Esophagus squamous epithelium (tissue), 5 donors: ENCODE measurements at regions not wholly inside any gene's neighbourhood (a gene's known extent, or its start where the extent isn't known, plus 50 kb on each side); places are given as distances from the start of the nearest gene placed in this dataset.

Experiments
- DNase-seq: peaks from one replicate; lab custom pipeline; 2025; lab: John Stamatoyannopoulos, UW
- H3K27ac ChIP-seq, 4 donors: fragments of 200-600 bp; sonication (generic); one replicate each; pipeline ENCODE4 v1.5.1; 2016 to 2019; ENCODE audit warnings: mild to moderate bottlenecking in 1 of 4
- H3K27me3 ChIP-seq, 4 donors: fragments of 200-600 bp; sonication (generic); 1 replicate in 3 of 4; 2 replicates in 1 of 4; pipeline versions ENCODE4 v1.5.1 to v1.6.0; 2017 to 2021; ENCODE audit warnings: antibody characterized with exemption in 1 of 4
- H3K36me3 ChIP-seq, 3 donors: fragments of 200-600 bp; sonication (generic); one replicate each; pipeline ENCODE4 v1.5.1; 2016 to 2019
- H3K4me1 ChIP-seq, 3 donors: fragments of 200-600 bp; sonication (generic); one replicate each; pipeline ENCODE4 v1.5.1; 2017 to 2019
- H3K4me3 ChIP-seq, 4 donors: fragments of 200-600 bp; sonication (generic); 1 replicate in 3 of 4; 2 replicates in 1 of 4; pipeline ENCODE4 v1.5.1; 2016 to 2019; ENCODE audit warnings: mild to moderate bottlenecking in 2 of 4, moderate library complexity in 1 of 4
- H3K9me3 ChIP-seq, 3 donors: fragments of 200-600 bp; sonication (generic); one replicate each; pipeline ENCODE4 v1.5.1; 2016 to 2019
- CTCF ChIP-seq, 6 experiments: fragments of 450-650 bp in 4 of 6; fragments of 200-600 bp in 2 of 6; sonication (generic) in 2 of 6; IDR thresholded peaks; one replicate each; pipeline ENCODE4 v1.5.1; 2016 to 2019; ENCODE audit warnings: antibody characterized with exemption in 6 of 6, mild to moderate bottlenecking in 4 of 6, moderate library complexity in 4 of 6
- POLR2A ChIP-seq, 4 donors: fragments of 450-650 bp; IDR thresholded peaks; one replicate each; pipeline ENCODE4 v1.6.1; 2017; ENCODE audit warnings: antibody characterized with exemption in 4 of 4, mild to moderate bottlenecking in 4 of 4, moderate library complexity in 3 of 4
- WGBS, 2 donors: methylation state at CpG; one replicate each; pipeline ENCODE4 v1.1.5; 2018; 5-methylcytosine and 5-hydroxymethylcytosine counted together
- intact Hi-C: fragments of 100-400 bp; cut with DNase I; formaldehyde crosslinking; loops from one replicate; pipeline ENCODE4 v1.15.0; 2022
- donor health status: DM: yes; HTN: yes; CAD: no.

- Histone ChIP-seq H3K4me3 (peak overlapping the region in 1 of 4 donors; percentile 22), H3K9me3 (no peaks in the 10 kb centered on the region), H3K27me3 (no peaks in the 10 kb centered on the region), H3K36me3 (no peaks in the 10 kb centered on the region), H3K27ac (peak overlapping the region in 2 of 4 donors; percentile 18 to 30), H3K4me1 (peaks cover 0 to 27% (median 0%) of the 10 kb centered on the region in 3 donors)
- intact Hi-C loops, result loop anchor here (5.0 kb wide), 1 partner anchor 671 kb away; no protein-coding TSS in a partner anchor
- WGBS, 2 donors, result 15 to 20% methylated on average over 7 to 9 of the region's 9 CpGs
- DNase-seq, result no peak
- peak in 5 of 6 experiments; percentile 47 to 84 (median 60) for TF ChIP-seq CTCF (IDR thresholded peaks at IDR 0.05)
- no peak for TF ChIP-seq POLR2A (IDR thresholded peaks at IDR 0.05)
Observed at GRCh38 chr2:207473049-207473930, 56.5 kb upstream of the CREB1 start.

- WGBS, 2 donors, result 75 to 88% methylated on average over 5 of the region's 5 CpGs
- H3K27ac ChIP-seq, result no peak overlapping the region
- intact Hi-C loops, result loop anchor here (2.0 to 5.0 kb wide), 2 partner anchors 493 to 672 kb away; no protein-coding TSS in a partner anchor
Observed at GRCh38 chr2:207473931-207474235, 55.9 kb upstream of the CREB1 start.

GRCh38 chr2:207474863-207475485 is 54.8 kb upstream of the CREB1 start:
- no peak for TF ChIP-seq POLR2A (IDR thresholded peaks at IDR 0.05)
- peak; percentile 65 to 88 (median 78) for TF ChIP-seq CTCF (IDR thresholded peaks at IDR 0.05)
- H3K4me3 ChIP-seq, result peak overlapping the region in 2 of 4 donors; percentile 0 to 12
- DNase-seq, result no peak
- intact Hi-C loops, result loop anchor here (2.0 to 5.0 kb wide), 3 partner anchors 494 to 783 kb away; no protein-coding TSS in a partner anchor
- 12 to 13% methylated on average over 13 of the region's 13 CpGs for WGBS, 2 donors
- H3K4me1 ChIP-seq, result peaks cover 0 to 27% (median 0%) of the 10 kb centered on the region in 3 donors
- no peak overlapping the region for H3K27ac ChIP-seq
- H3K27me3 ChIP-seq, result no peaks in the 10 kb centered on the region
- H3K36me3 ChIP-seq, result no peaks in the 10 kb centered on the region
- H3K9me3 ChIP-seq, result no peaks in the 10 kb centered on the region

More at GRCh38 chr2:207473931-207474235, 55.9 kb upstream of the CREB1 start:
- no peak for DNase-seq
- Histone ChIP-seq H3K4me3 (no peak overlapping the region), H3K4me1 (peaks cover 0 to 27% (median 0%) of the 10 kb centered on the region in 3 donors), H3K36me3 (no peaks in the 10 kb centered on the region), H3K9me3 (no peaks in the 10 kb centered on the region), H3K27me3 (no peaks in the 10 kb centered on the region)
- TF ChIP-seq POLR2A (IDR thresholded peaks at IDR 0.05) (no peak), CTCF (IDR thresholded peaks at IDR 0.05) (no peak)

- WGBS, 2 donors, result 68 to 73% methylated on average over 3 of the region's 3 CpGs
Observed at GRCh38 chr2:207475546-207475945, 54.2 kb upstream of the CREB1 start.

More at GRCh38 chr2:207475546-207475945, 54.2 kb upstream of the CREB1 start:
- H3K27ac ChIP-seq, result no peak overlapping the region
- H3K4me3 ChIP-seq, result no peak overlapping the region
- H3K36me3 ChIP-seq, result no peaks in the 10 kb centered on the region
- H3K9me3 ChIP-seq, result no peaks in the 10 kb centered on the region
- H3K4me1 ChIP-seq, result peaks cover 0 to 27% (median 0%) of the 10 kb centered on the region in 3 donors
- no peaks in the 10 kb centered on the region for H3K27me3 ChIP-seq
- no peak for TF ChIP-seq CTCF (IDR thresholded peaks at IDR 0.05)
- intact Hi-C loops, result loop anchor here (2.0 to 5.0 kb wide), 2 partner anchors 495 to 783 kb away; no protein-coding TSS in a partner anchor
- no peak for DNase-seq
